ENCODE measurements at regions not wholly inside any gene's neighbourhood (a gene's known extent, or its start where the extent isn't known, plus 50 kb on each side); places are given as distances from the start of the nearest gene placed in this dataset.
"Not testable (repeated sequence)": the region's sequence is repeated elsewhere in the genome, so short reads cannot be mapped to it uniquely, and the experiment has no call there.

DNA sequence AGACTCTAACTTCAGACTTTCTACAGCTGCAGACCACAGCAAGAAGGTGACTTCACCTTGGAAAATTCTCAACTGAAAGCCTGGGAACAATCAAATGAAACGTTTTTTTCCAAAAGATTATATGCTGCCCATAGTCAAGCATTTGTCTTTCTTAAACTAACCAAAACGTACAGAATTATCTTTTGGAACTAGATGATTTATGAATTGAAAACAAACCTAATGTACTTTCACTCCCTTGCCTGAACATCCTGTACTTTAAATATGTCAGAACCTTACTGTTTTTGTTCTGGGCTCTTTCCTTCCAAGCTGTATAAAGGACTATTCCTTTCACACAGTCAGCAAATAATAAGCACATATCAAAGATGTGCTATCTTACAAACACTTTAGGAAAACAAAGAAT is 62.4 kb upstream of the TNFAIP3 start:
- Histone ChIP-seq H3K36me3 (ENCODE audit: control insufficient read depth in 1 of 2, insufficient read depth in 2 of 2, low read length in 2 of 2) (no peaks in the 10 kb centered on the region), H3K4me3 (ENCODE audit: low read depth in 1 of 2, low read length in 2 of 2) (no peak overlapping the region), H3K27ac (ENCODE audit: low read length) (no peak overlapping the region), H3K27me3 (ENCODE audit: low read depth, low read length) (no peaks in the 10 kb centered on the region), H3K4me1 (ENCODE audit: control insufficient read depth in 1 of 2, insufficient read depth in 2 of 2, low read length in 2 of 2) (peaks cover 3 to 7% of the 10 kb centered on the region in 2 donors), H3K9me3 (ENCODE audit: control insufficient read depth in 1 of 2, low read length in 2 of 2) (no peaks in the 10 kb centered on the region)

DNA sequence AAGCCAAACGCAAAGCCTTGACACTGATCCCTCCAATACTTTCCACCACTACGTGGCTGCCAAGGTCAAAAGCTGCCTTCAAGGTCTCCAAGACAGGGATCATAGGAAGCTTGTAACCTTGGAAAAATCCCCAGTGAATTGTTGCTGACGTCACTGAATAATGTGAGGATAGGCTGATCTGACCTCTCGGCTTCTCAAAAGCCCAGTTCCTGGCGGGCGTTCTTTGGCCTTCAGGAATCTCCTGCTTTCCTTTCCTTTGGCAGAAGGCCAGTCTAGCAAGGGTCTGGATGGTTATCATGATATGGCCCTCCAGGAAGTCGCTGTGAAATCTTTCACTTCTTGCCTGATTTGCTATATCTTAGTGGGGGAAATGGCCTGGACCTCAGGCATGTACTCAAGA is 61.4 kb upstream of the TNFAIP3 start:
- Histone ChIP-seq H3K27ac (ENCODE audit: low read length) (no peak overlapping the region), H3K27me3 (ENCODE audit: low read depth, low read length) (no peaks in the 10 kb centered on the region), H3K9me3 (ENCODE audit: control insufficient read depth in 1 of 2, low read length in 2 of 2) (no peaks in the 10 kb centered on the region), H3K4me3 (ENCODE audit: low read depth in 1 of 2, low read length in 2 of 2) (no peak overlapping the region), H3K36me3 (ENCODE audit: control insufficient read depth in 1 of 2, insufficient read depth in 2 of 2, low read length in 2 of 2) (no peaks in the 10 kb centered on the region), H3K4me1 (ENCODE audit: control insufficient read depth in 1 of 2, insufficient read depth in 2 of 2, low read length in 2 of 2) (peaks cover 0 to 7% of the 10 kb centered on the region in 2 donors)

DNA sequence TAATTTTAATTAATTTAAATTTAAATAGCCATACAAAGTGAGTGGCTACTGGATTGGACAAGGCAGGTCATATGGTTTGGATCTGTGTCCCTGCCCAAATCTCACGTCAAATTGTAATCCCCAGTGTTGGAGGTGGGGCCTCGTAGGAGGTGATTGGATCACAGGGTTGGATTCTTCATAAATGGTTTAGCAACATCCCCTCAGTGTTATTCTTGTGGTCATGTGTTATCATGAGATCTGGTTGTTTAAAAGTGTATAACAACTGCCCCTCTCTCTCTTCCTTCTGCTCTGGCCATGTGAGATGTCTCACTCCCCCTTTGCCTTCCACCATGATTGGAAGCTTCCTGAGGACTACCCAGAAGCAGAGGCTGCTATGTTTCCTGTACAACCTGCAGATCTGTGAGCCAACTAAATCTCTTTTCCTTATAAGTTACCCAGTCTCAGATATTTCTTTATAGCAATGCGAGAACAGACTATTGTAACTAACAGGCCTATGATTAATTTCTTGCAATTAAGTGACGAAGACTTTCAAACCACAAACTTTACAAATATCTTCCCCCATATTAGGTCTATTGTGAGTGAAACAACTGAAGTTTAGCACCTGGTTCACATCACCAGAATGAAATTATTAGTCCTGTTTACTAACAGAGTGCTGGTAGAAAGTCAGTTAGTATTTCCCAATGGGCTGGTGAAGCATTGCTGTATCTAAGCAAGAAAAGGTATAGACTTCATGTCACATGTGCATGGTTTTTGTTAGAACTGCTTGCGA is 60.0 kb upstream of the TNFAIP3 start:
- Histone ChIP-seq H3K36me3 (ENCODE audit: control insufficient read depth in 1 of 2, insufficient read depth in 2 of 2, low read length in 2 of 2) (no peaks in the 10 kb centered on the region), H3K27me3 (ENCODE audit: low read depth, low read length) (no peaks in the 10 kb centered on the region), H3K4me1 (ENCODE audit: control insufficient read depth in 1 of 2, insufficient read depth in 2 of 2, low read length in 2 of 2) (peaks cover 0 to 7% of the 10 kb centered on the region in 2 donors), H3K4me3 (ENCODE audit: low read depth in 1 of 2, low read length in 2 of 2) (no peak overlapping the region), H3K9me3 (ENCODE audit: control insufficient read depth in 1 of 2, low read length in 2 of 2) (no peaks in the 10 kb centered on the region), H3K27ac (ENCODE audit: low read length) (no peak overlapping the region)

DNA sequence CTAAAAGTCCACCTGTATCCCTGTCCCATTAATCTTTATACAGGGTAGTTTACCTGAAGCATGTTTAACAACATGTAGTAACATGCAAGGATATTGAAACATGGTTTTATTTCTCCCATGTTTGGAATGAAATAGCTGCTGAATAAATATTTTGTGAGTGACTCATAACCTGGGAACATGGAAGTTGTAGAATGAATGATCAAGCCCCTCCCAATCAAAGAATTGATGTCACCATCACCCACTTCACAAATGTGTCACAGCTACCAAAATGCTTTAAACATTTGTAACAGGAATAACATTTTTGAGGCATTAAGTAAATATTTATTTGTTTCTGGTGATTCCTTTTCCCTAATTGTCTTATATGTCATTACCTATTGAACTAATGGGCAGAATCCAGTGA is 58.9 kb upstream of the TNFAIP3 start:
- H3K4me3 ChIP-seq (ENCODE audit: low read depth in 1 of 2, low read length in 2 of 2), result no peak overlapping the region
- H3K4me1 ChIP-seq (ENCODE audit: control insufficient read depth in 1 of 2, insufficient read depth in 2 of 2, low read length in 2 of 2), result peaks cover 0 to 7% of the 10 kb centered on the region in 2 donors
- no peak overlapping the region for H3K27ac ChIP-seq (ENCODE audit: low read length)
- H3K9me3 ChIP-seq (ENCODE audit: control insufficient read depth in 1 of 2, low read length in 2 of 2), result no peaks in the 10 kb centered on the region
- no peaks in the 10 kb centered on the region for H3K36me3 ChIP-seq (ENCODE audit: control insufficient read depth in 1 of 2, insufficient read depth in 2 of 2, low read length in 2 of 2)
- H3K27me3 ChIP-seq (ENCODE audit: low read depth, low read length), result no peaks in the 10 kb centered on the region

DNA sequence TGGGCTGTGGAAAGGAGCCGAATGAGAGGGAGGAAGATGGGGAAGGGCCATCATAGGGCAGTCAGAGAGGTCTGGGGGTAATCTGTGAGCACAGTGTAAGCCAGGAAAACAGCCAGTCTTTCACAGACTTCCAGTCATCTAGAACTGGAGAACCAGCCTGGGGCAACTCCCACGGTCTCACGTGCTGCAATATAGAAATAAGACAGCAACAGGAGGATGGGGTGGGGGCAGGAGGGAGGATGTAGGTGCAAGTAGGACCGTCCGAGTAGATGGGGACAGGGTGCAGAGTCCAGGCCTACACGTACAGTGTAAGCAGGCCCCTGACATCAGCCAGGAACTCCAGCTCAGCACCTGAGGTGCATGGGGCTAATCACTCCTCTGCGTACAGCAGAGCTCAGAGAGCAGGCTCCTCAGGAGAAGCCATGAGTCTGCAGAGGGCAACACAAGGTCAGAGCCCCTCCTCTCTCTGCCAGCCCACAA is 58.2 kb upstream of the TNFAIP3 start:
- Histone ChIP-seq H3K27me3 (ENCODE audit: low read depth, low read length) (no peaks in the 10 kb centered on the region), H3K36me3 (ENCODE audit: control insufficient read depth in 1 of 2, insufficient read depth in 2 of 2, low read length in 2 of 2) (no peaks in the 10 kb centered on the region), H3K27ac (ENCODE audit: low read length) (no peak overlapping the region)

DNA sequence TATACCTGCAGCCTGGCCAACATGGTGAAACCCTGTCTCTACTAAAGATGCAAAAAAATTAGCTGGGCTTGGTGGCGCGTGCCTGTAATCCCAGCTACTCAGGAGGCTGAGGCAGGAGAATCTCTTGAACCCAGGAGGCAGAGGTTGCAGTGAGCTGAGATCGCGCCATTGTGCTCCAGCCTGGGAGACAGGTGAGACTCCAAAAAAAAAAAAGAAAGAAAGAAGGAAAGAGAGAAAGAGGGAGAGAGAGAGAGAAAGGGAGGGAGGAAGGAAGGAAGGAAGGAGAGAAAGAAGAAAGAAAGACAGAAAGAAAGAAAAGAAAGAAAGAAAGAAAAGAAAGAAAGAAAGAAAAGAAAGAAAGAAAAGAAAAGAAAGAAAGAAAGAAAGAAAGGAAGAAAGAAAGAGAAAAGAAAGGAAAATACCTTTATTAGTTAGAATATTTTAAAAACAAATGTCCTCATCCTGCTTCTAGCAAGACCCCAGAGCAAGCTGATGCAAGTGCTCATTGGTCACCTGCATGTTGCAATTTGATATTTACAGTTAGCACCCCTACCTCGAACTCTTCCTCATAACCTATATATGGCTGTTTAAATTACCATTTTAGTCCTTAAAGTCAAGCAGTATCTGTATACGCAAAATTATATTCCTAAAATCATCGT is 57.0 kb upstream of the TNFAIP3 start:
- not testable (repeated sequence) for H3K4me1 ChIP-seq (ENCODE audit: control insufficient read depth in 1 of 2, insufficient read depth in 2 of 2, low read length in 2 of 2); H3K9me3 ChIP-seq (ENCODE audit: control insufficient read depth in 1 of 2, low read length in 2 of 2); H3K27ac ChIP-seq (ENCODE audit: low read length); H3K27me3 ChIP-seq (ENCODE audit: low read depth, low read length); H3K4me3 ChIP-seq (ENCODE audit: low read depth in 1 of 2, low read length in 2 of 2); H3K36me3 ChIP-seq (ENCODE audit: control insufficient read depth in 1 of 2, insufficient read depth in 2 of 2, low read length in 2 of 2)

More for the DNA sequence above, 58.2 kb upstream of the TNFAIP3 start:
- H3K4me1 ChIP-seq (ENCODE audit: control insufficient read depth in 1 of 2, insufficient read depth in 2 of 2, low read length in 2 of 2), result peaks cover 0 to 7% of the 10 kb centered on the region in 2 donors
- no peak overlapping the region for H3K4me3 ChIP-seq (ENCODE audit: low read depth in 1 of 2, low read length in 2 of 2)
- no peaks in the 10 kb centered on the region for H3K9me3 ChIP-seq (ENCODE audit: control insufficient read depth in 1 of 2, low read length in 2 of 2)

DNA sequence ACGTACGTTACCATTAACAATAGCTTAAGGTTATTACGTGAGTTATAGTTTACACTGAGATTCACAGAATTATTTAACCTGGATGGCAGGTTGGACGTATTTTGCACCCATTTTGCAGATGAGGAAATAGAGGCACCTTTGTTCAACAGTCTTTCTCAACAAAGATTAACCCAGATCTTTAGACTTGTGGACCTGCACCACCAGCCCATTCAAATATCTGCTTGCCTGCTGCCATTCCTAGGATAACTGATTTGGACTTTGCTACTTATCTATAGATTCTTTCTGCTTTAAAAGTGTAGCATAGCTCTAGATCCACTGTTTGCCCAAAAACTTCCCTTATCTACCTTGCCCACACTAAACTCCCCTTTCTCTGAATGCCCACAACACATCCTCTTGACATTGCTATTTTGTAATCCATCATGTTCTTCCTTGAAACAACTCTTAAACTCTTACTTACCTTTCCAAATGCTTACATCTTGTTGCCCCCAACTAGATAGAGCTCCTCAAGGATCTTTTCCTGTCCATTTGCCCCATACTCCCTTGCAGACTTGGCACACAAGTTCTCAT is 56.4 kb upstream of the TNFAIP3 start:
- Histone ChIP-seq H3K4me1 (ENCODE audit: control insufficient read depth in 1 of 2, insufficient read depth in 2 of 2, low read length in 2 of 2) (peaks cover 0 to 1% of the 10 kb centered on the region in 2 donors), H3K27ac (ENCODE audit: low read length) (no peak overlapping the region), H3K9me3 (ENCODE audit: control insufficient read depth in 1 of 2, low read length in 2 of 2) (no peaks in the 10 kb centered on the region), H3K36me3 (ENCODE audit: control insufficient read depth in 1 of 2, insufficient read depth in 2 of 2, low read length in 2 of 2) (no peaks in the 10 kb centered on the region), H3K4me3 (ENCODE audit: low read depth in 1 of 2, low read length in 2 of 2) (no peak overlapping the region), H3K27me3 (ENCODE audit: low read depth, low read length) (no peaks in the 10 kb centered on the region)

DNA sequence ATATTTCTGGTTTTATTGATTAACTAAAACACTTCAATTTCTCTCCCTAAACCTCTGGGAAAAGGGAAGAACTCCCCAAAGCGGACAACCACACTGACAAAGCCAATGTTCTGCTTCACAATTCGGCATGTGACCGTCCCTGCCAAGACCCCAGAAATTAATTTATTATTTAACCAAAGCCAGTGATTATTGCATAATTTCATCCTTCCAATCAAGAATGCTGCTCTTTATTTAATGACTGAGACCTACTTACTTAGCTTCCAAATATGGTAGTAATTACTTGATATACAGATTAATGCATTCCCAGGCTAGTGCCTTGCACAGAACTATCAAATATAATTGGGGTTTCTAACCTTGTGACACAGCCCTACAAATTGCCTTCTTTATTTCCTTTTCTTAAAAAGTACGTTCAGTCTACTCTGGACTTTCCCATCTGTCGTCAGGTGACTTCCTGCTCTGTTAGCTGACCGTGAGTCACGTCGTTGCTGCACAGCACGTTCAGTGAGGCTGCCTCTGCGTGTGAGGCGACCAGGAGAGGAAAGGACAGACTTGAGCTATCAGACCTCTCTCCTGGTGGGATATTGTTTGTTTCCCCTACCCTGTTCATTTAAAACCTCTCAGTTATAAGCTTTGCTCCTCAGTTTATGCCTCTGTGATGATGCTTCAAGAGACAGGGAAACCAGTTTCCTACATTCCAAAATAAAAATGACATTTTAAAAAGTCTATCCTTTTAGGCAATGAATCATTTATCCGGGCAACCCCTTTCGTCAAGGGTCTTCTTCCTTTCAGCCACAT is 55.7 kb upstream of the TNFAIP3 start:
- H3K4me3 ChIP-seq (ENCODE audit: low read depth in 1 of 2, low read length in 2 of 2), result no peak overlapping the region
- H3K27ac ChIP-seq (ENCODE audit: low read length), result peak overlapping the region; percentile 12
- no peaks in the 10 kb centered on the region for H3K36me3 ChIP-seq (ENCODE audit: control insufficient read depth in 1 of 2, insufficient read depth in 2 of 2, low read length in 2 of 2)
- H3K9me3 ChIP-seq (ENCODE audit: control insufficient read depth in 1 of 2, low read length in 2 of 2), result no peaks in the 10 kb centered on the region
- H3K4me1 ChIP-seq (ENCODE audit: control insufficient read depth in 1 of 2, insufficient read depth in 2 of 2, low read length in 2 of 2), result no peaks in the 10 kb centered on the region
- H3K27me3 ChIP-seq (ENCODE audit: low read depth, low read length), result no peaks in the 10 kb centered on the region

DNA sequence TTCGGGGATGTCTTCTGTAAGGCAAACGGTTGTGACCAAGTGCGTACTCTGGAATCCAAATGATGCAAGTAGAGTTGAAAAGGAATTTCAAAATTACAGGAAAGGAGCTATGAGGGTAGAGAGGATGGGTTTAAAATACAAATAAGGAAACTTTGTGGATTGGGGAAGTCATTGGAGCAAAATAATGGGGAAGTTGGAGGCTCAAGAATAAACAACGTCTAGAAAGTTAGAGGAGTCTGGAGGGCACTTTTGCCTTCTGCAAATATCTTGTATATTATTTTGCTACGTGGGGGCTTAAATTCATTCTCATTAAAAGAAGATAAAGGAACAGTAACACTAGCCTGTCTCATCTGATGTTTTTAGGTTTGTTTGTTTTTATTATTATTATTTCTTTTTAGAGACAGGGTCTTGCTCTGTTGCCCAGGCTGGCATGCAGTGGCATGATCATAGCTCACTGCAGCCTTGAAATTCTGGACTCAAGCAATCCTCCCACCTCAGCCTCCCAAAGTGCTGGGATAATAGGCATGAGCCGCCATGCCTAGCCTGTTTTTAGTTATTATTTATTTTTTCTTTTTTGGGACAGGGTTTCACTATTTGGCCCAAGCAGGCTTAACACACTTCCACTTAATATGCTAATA is 55.0 kb upstream of the TNFAIP3 start:
- peaks cover 0 to under 1% of the 10 kb centered on the region in 2 donors for H3K4me1 ChIP-seq (ENCODE audit: control insufficient read depth in 1 of 2, insufficient read depth in 2 of 2, low read length in 2 of 2)
- no peaks in the 10 kb centered on the region for H3K9me3 ChIP-seq (ENCODE audit: control insufficient read depth in 1 of 2, low read length in 2 of 2)
- H3K4me3 ChIP-seq (ENCODE audit: low read depth in 1 of 2, low read length in 2 of 2), result no peak overlapping the region
- peak overlapping the region; percentile 12 for H3K27ac ChIP-seq (ENCODE audit: low read length)
- no peaks in the 10 kb centered on the region for H3K27me3 ChIP-seq (ENCODE audit: low read depth, low read length)
- no peaks in the 10 kb centered on the region for H3K36me3 ChIP-seq (ENCODE audit: control insufficient read depth in 1 of 2, insufficient read depth in 2 of 2, low read length in 2 of 2)

DNA sequence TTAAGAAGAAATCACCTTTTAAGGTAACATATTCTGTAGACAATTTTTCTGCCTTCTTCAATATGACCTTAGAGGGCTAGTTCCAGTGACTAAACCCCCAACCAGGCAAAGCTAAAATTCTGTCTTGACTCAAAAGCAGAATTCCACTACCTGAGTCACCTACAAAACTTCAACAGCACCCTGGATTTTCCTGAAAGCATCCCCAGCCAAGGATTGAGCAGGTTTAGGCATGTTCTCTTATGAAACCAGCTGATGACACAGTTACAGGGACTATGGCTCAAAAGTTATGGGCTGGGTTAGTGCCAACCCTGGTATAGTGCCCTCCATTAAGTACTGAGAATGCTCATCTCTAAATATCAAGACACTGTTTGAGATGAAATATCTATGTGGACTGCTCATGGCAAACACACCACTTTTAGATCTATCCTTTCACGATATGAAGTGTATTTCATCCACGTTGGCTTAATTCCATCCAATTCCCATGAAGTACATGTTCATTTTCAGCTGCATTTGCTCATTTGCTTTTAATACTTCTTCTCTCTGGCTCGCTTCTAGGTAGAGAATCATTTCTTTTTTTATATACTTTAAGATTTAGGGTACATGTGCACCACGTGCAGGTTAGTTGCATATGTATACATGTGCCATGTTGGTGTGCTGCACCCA is 53.6 kb upstream of the TNFAIP3 start:
- Histone ChIP-seq H3K4me3 (ENCODE audit: low read depth in 1 of 2, low read length in 2 of 2) (no peak overlapping the region), H3K27me3 (ENCODE audit: low read depth, low read length) (no peaks in the 10 kb centered on the region), H3K9me3 (ENCODE audit: control insufficient read depth in 1 of 2, low read length in 2 of 2) (no peaks in the 10 kb centered on the region), H3K4me1 (ENCODE audit: control insufficient read depth in 1 of 2, insufficient read depth in 2 of 2, low read length in 2 of 2) (peaks cover 0 to 4% of the 10 kb centered on the region in 2 donors), H3K27ac (ENCODE audit: low read length) (no peak overlapping the region), H3K36me3 (ENCODE audit: control insufficient read depth in 1 of 2, insufficient read depth in 2 of 2, low read length in 2 of 2) (no peaks in the 10 kb centered on the region)

Data from muscle layer of duodenum (tissue), 2 donors.